Body of pancreas (tissue), 4 donors: ENCODE measurements at regions not wholly inside any gene's neighbourhood (a gene's known extent, or its start where the extent isn't known, plus 50 kb on each side); places are given as distances from the start of the nearest gene placed in this dataset.

Experiments used
- POLR2A ChIP-seq, 3 donors: fragments of 450-650 bp; IDR thresholded peaks; one replicate each; pipeline ENCODE4 v1.6.1; 2016; ENCODE audit warnings: antibody characterized with exemption in 3 of 3, mild to moderate bottlenecking in 2 of 3
- TF ChIP-seq, protein P1 (sequence below), 7 experiments: fragments of 450-650 bp in 4 of 7; fragments of 200-600 bp in 3 of 7; sonication (generic) in 3 of 7; IDR thresholded peaks; one replicate each; pipeline ENCODE4 v1.5.1; 2016 to 2019; ENCODE audit warnings: antibody characterized with exemption in 7 of 7

DNA sequence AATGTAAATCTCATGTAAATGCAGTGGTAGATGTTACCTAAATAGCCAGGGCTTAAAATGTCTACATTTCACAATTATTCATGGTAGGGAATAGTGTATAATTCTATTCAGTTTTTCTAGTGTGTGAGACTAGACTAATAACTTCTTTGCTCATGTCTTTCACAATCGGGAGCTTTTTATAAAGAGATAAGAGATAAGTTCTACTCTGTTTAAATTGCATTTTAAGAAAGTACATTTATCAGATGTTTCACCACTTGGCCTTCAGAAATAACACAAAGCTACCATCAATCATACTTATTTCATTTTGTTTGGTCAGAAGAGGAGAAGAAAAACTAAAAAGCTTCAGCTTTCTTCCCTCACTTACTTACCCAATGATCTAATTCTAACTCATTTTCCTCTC lies 725.5 kb upstream of the FLRT2 start:
- TF ChIP-seq, protein P1, sequence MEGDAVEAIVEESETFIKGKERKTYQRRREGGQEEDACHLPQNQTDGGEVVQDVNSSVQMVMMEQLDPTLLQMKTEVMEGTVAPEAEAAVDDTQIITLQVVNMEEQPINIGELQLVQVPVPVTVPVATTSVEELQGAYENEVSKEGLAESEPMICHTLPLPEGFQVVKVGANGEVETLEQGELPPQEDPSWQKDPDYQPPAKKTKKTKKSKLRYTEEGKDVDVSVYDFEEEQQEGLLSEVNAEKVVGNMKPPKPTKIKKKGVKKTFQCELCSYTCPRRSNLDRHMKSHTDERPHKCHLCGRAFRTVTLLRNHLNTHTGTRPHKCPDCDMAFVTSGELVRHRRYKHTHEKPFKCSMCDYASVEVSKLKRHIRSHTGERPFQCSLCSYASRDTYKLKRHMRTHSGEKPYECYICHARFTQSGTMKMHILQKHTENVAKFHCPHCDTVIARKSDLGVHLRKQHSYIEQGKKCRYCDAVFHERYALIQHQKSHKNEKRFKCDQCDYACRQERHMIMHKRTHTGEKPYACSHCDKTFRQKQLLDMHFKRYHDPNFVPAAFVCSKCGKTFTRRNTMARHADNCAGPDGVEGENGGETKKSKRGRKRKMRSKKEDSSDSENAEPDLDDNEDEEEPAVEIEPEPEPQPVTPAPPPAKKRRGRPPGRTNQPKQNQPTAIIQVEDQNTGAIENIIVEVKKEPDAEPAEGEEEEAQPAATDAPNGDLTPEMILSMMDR (IDR thresholded peaks at IDR 0.05), result no peak
- no peak for TF ChIP-seq POLR2A (IDR thresholded peaks at IDR 0.05)
